GM18520 (cell line): ENCODE measurements at regions not wholly inside any gene's neighbourhood (a gene's known extent, or its start where the extent isn't known, plus 50 kb on each side); places are given as distances from the start of the nearest gene placed in this dataset.

Experiments
- ATAC-seq: cut with Tn5 transposase; IDR thresholded peaks from one replicate; pipeline ENCODE4 v1.9.1; 2021; ENCODE audit not compliant: unreplicated experiment

- ATAC-seq: peak; percentile 70
Observed at GRCh38 chr3:5304789-5305683, 117.5 kb downstream of the EDEM1 start.

- no peak for ATAC-seq
Observed at GRCh38 chr3:5305684-5305989, 118.1 kb downstream of the EDEM1 start.

GRCh38 chr3:5309171-5309570 lies 121.7 kb downstream of the EDEM1 start:
- no peak for ATAC-seq

- no peak for ATAC-seq
Observed at GRCh38 chr3:5309602-5310001, 122.1 kb downstream of the EDEM1 start.

GRCh38 chr3:5310509-5310908 lies 123.0 kb downstream of the EDEM1 start:
- ATAC-seq: no peak

GRCh38 chr3:5312290-5312689 lies 124.8 kb downstream of the EDEM1 start:
- no peak for ATAC-seq

GRCh38 chr3:5314897-5315296 lies 127.4 kb downstream of the EDEM1 start:
- no peak for ATAC-seq

GRCh38 chr3:5317557-5317956 lies 130.1 kb downstream of the EDEM1 start:
- no peak for ATAC-seq

- no peak for ATAC-seq
Observed at GRCh38 chr3:5319454-5319853, 131.9 kb downstream of the EDEM1 start.

- no peak for ATAC-seq
Observed at GRCh38 chr3:5321666-5322340, 134.3 kb downstream of the EDEM1 start.

GRCh38 chr3:5324780-5325179 lies 137.3 kb downstream of the EDEM1 start:
- ATAC-seq: no peak

- ATAC-seq: no peak
Observed at GRCh38 chr3:5330152-5330810, 142.8 kb downstream of the EDEM1 start.

GRCh38 chr3:5331567-5332269 lies 144.2 kb downstream of the EDEM1 start:
- ATAC-seq: no peak

GRCh38 chr3:5332270-5332956 lies 144.9 kb downstream of the EDEM1 start:
- peak; percentile 66 for ATAC-seq

- ATAC-seq: no peak
Observed at GRCh38 chr3:5339967-5340535, 152.5 kb downstream of the EDEM1 start.

GRCh38 chr3:5341610-5342009 lies 154.1 kb downstream of the EDEM1 start:
- ATAC-seq: no peak

- no peak for ATAC-seq
Observed at GRCh38 chr3:5343459-5343858, 156.0 kb downstream of the EDEM1 start.

GRCh38 chr3:5344707-5345106 lies 157.2 kb downstream of the EDEM1 start:
- ATAC-seq: no peak

- no peak for ATAC-seq
Observed at GRCh38 chr3:5347486-5347885, 160.0 kb downstream of the EDEM1 start.

- no peak for ATAC-seq
Observed at GRCh38 chr3:5348229-5348902, 160.9 kb downstream of the EDEM1 start.
